Activated T-helper 17 cell treated with anti-CD3 and anti-CD28 coated beads, Interleukin-2, amount 50 U/mL, for 72 hours (primary cell): ENCODE measurements at regions not wholly inside any gene's neighbourhood (a gene's known extent, or its start where the extent isn't known, plus 50 kb on each side); places are given as distances from the start of the nearest gene placed in this dataset.
"Not testable (repeated sequence)": the region's sequence is repeated elsewhere in the genome, so short reads cannot be mapped to it uniquely, and the experiment has no call there.

ENCODE experiments used
- ATAC-seq: fragments of 150-1000 bp; cut with Tn5 transposase; replicated peaks from 2 replicates; pipeline ENCODE4 v1.10.0; 2021; ENCODE audit warnings: mild to moderate bottlenecking, moderate library complexity
- H3K27ac Mint-ChIP-seq: one replicate; pipeline ENCODE4 v1.8.0; 2022; ENCODE audit warnings: mixed read lengths
- H3K27me3 Mint-ChIP-seq: one replicate; pipeline ENCODE4 v1.8.0; 2022; ENCODE audit warnings: mixed read lengths
- H3K36me3 Mint-ChIP-seq: one replicate; pipeline ENCODE4 v1.8.0; 2022; ENCODE audit warnings: low read depth, mild to moderate bottlenecking, mixed read lengths
- H3K4me1 Mint-ChIP-seq: one replicate; pipeline ENCODE4 v1.8.0; 2022; ENCODE audit warnings: mixed read lengths
- H3K4me3 Mint-ChIP-seq: one replicate; pipeline ENCODE4 v1.8.0; 2022; ENCODE audit warnings: mild to moderate bottlenecking, mixed read lengths
- H3K9me3 Mint-ChIP-seq: one replicate; pipeline ENCODE4 v1.8.0; 2022; ENCODE audit warnings: mixed read lengths

DNA sequence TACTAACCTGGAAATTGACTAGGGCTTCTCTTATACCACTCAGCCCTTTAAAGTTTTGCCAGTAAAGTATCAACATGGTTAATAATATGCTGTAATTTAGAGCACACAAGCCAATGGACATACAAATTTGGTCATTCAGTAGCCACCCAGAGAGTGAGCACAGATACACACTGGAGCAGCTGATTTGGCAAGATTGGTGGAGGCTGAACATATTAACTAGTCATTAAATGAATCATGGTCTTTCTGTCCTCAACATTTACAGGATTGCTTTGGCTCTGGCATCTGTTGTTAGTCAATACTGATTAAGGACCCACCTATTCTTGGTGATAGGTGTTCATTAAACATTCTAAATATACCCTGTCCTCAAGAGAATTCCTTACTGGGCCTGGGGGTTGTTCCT, 130.6 kb downstream of the SRGAP2 start:
- not testable (repeated sequence) for H3K27ac Mint-ChIP-seq, H3K27me3 Mint-ChIP-seq, H3K36me3 Mint-ChIP-seq, ATAC-seq, H3K9me3 Mint-ChIP-seq, H3K4me1 Mint-ChIP-seq, H3K4me3 Mint-ChIP-seq

DNA sequence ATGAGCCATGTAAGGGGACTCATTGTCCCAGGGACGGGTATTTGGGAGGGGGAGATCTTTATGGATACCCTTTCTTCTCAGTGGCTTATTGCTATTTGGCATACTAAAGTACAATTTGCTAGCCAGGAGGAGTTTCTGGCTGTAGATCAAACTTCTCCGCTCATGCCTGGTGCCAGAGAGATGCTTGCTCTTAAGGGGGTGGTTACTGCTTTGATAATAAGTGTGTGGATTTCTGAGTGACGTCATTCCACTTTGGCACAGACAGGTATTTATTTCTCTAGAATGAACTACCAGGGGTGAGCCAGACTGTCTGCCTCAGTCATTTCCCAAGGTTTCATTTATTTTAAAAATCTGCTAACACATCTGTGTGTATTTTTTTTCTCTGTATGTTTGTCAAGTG, 131.1 kb downstream of the SRGAP2 start:
- not testable (repeated sequence) for H3K9me3 Mint-ChIP-seq, H3K27ac Mint-ChIP-seq, H3K4me1 Mint-ChIP-seq, H3K36me3 Mint-ChIP-seq, H3K4me3 Mint-ChIP-seq, H3K27me3 Mint-ChIP-seq, ATAC-seq

DNA sequence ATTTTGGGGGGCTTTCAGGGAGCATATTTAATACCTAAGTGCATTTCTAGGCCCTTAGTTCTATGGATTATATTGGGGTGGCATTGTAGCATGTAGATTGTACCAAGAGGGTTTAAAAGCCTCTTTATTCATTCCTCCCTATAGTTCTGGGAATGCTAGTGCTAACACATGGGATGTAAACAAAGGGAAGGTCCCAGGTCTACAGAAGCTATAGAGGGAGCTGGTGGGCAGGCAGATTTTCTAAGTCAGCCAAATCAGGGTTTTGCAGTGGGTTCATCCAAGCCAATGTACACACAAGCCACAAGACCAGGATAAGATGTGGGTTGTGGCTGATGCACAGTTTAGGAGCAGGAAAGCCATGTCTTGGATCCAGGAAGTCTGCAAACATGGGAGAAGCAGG, 131.8 kb downstream of the SRGAP2 start:
- not testable (repeated sequence) for H3K27ac Mint-ChIP-seq, H3K4me3 Mint-ChIP-seq, ATAC-seq, H3K4me1 Mint-ChIP-seq, H3K9me3 Mint-ChIP-seq, H3K27me3 Mint-ChIP-seq, H3K36me3 Mint-ChIP-seq

- not testable (repeated sequence) for H3K4me1 Mint-ChIP-seq, H3K4me3 Mint-ChIP-seq, H3K27me3 Mint-ChIP-seq, H3K27ac Mint-ChIP-seq, H3K9me3 Mint-ChIP-seq, ATAC-seq, H3K36me3 Mint-ChIP-seq
These were observed 132.8 kb downstream of the SRGAP2 start for GRCh38 chr1:206335875-206336846.

DNA sequence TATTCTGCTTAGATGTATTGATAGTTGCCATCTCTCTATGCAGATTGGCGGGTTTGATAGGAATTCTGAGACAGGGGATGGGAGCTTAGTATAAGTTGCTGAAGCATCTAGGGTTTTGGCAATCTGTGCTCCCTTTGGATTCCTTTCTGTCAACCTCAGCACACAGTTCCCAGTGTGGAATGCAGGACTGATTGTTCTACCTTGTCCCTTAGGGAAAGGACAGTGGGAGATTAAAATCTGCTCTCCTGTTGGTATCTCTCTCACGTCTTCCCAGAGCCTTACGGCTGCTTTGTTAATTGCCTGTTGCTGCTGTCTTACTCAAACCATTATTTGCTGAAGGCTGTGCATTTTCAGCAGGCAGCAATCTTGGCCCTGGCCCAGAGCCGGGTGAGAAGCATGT, 133.3 kb upstream of the IKBKE start:
- ATAC-seq, H3K27ac Mint-ChIP-seq, H3K27me3 Mint-ChIP-seq, H3K4me3 Mint-ChIP-seq, H3K36me3 Mint-ChIP-seq, H3K9me3 Mint-ChIP-seq, H3K4me1 Mint-ChIP-seq: not testable (repeated sequence)

GRCh38 chr1:206350493-206351275, 119.6 kb upstream of the IKBKE start:
- not testable (repeated sequence) for H3K27ac Mint-ChIP-seq, H3K4me3 Mint-ChIP-seq, H3K9me3 Mint-ChIP-seq, H3K27me3 Mint-ChIP-seq, H3K4me1 Mint-ChIP-seq, H3K36me3 Mint-ChIP-seq
- peak; percentile 42 for ATAC-seq

DNA sequence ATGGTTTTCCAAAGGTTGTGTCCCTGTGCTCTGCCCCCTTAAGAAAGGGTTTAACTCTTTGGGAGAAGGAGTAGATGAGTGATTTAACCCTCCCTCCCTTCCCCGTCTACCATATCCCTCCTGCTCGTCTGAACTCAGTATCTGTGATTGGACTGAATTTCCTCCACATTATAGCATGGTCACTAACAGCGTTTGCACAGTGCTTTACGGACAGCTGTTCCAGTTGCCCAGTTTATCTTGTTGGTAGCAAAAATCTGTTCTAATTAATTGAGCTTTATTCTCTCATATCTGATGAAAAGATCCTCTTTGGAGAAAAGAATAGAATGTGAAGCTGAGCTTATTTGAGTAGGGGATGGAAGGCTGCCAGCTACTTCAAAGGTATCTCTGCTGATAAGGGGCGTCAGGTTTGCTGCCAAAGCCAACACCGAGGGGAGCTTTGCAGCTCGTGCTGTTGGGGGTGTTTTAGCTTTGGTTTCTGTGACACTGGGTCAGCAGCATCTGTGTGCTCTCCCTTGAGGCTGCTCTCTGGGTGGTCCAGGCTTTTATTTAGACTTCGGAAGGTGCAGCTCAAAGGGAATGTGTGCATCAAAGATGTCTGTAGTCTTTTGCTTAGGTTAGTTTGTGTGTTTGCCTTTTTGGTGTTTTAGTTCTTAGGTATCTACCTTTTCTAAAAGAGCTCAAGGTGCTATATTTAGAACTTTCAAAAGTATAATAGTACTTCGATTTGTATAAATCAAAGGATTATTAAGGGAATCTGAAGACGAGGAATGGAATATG, 118.8 kb upstream of the IKBKE start:
- H3K27me3 Mint-ChIP-seq, H3K4me1 Mint-ChIP-seq, H3K27ac Mint-ChIP-seq, H3K36me3 Mint-ChIP-seq, ATAC-seq, H3K9me3 Mint-ChIP-seq, H3K4me3 Mint-ChIP-seq: not testable (repeated sequence)

DNA sequence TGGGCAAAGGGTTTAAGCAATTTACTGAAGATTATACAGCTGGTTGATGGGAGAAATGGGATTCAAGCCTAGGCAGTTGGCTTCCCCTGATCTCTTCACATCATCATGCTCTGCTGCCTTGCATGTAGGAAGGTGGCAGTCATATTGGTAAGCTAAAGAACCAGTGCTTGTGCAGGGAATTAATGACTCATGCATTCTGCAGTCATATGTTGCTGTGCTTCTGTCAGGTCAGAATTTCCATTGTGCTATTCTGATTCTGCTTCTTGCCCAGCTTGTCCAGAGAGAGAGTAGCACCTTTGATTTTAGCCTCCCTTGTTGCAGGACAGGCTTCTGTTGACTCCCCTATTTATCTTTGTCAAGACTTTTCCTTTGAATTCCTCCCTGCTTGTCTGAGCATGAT, 114.0 kb upstream of the IKBKE start:
- H3K27ac Mint-ChIP-seq = peak overlapping the region; percentile 81
- H3K4me1 Mint-ChIP-seq, H3K36me3 Mint-ChIP-seq, H3K9me3 Mint-ChIP-seq, H3K4me3 Mint-ChIP-seq, H3K27me3 Mint-ChIP-seq: not testable (repeated sequence)
- ATAC-seq = peak; percentile 86

- H3K27me3 Mint-ChIP-seq, H3K4me1 Mint-ChIP-seq, H3K9me3 Mint-ChIP-seq, H3K36me3 Mint-ChIP-seq: not testable (repeated sequence)
- Mint-ChIP-seq H3K27ac (peak overlapping the region; percentile 28), H3K4me3 (peak overlapping the region; percentile 16)
- ATAC-seq = peak; percentile 88
These were observed 112.3 kb upstream of the IKBKE start for GRCh38 chr1:206357962-206358361.

- H3K27me3 Mint-ChIP-seq, H3K9me3 Mint-ChIP-seq, H3K4me3 Mint-ChIP-seq, H3K4me1 Mint-ChIP-seq, H3K36me3 Mint-ChIP-seq, ATAC-seq, H3K27ac Mint-ChIP-seq: not testable (repeated sequence)
These were observed 111.5 kb upstream of the IKBKE start for GRCh38 chr1:206358771-206359170.

- not testable (repeated sequence) for H3K9me3 Mint-ChIP-seq, ATAC-seq, H3K27me3 Mint-ChIP-seq, H3K4me1 Mint-ChIP-seq, H3K27ac Mint-ChIP-seq, H3K36me3 Mint-ChIP-seq, H3K4me3 Mint-ChIP-seq
These were observed 110.9 kb upstream of the IKBKE start for GRCh38 chr1:206359377-206359776.

DNA sequence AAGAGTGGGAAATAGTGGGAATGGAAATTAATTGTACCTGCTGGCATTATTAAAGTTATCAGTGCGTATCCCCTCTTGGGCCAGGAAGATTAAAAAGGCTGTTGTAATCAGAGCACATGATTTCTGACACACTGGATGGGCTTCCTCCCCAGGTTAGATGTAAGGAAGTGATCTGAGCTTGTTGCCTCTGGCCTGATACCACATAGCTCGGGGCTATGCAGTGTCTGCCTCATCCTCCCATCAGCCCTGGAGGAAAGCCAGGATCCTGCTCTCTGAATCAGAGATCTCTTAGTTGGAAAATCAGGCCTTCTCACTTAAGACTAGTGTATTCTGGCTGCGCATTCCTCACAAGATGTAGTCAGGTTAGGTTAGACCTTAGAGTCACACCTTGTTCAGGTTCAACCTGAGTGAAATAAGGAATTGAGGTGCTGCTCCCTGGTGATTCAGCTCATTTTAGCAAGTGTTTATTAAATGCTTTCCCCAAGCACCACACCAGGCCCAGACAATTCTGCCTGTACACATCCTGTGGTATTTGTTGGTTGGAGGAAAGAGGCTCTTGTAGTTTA, 108.2 kb upstream of the IKBKE start:
- not testable (repeated sequence) for H3K4me3 Mint-ChIP-seq, H3K4me1 Mint-ChIP-seq

GRCh38 chr1:206362994-206363393, 107.3 kb upstream of the IKBKE start:
- not testable (repeated sequence) for H3K4me1 Mint-ChIP-seq, H3K4me3 Mint-ChIP-seq, ATAC-seq, H3K27me3 Mint-ChIP-seq, H3K36me3 Mint-ChIP-seq, H3K9me3 Mint-ChIP-seq, H3K27ac Mint-ChIP-seq

More for the DNA sequence above, 108.2 kb upstream of the IKBKE start:
- not testable (repeated sequence) for H3K9me3 Mint-ChIP-seq, ATAC-seq, H3K27ac Mint-ChIP-seq, H3K36me3 Mint-ChIP-seq, H3K27me3 Mint-ChIP-seq

DNA sequence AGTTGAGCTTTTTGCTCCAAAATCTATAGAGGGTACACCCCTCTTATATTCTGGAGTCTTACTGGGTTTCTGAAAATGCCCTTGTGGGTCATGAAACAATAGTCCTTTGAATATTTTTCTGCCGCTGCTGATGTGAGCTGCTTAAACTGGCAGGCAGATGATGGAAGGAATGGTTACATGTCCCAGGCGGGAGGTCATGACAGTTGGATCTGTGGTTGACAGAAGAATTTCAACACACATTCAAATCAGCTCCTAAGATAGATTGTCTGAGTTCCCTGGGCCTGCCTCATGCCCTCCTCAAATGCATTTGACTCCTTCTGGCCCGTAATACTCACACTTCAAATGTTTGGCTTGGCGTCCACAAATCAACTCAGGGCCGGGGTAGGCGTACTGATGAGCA, 105.0 kb upstream of the IKBKE start:
- H3K9me3 Mint-ChIP-seq, H3K4me1 Mint-ChIP-seq, H3K36me3 Mint-ChIP-seq, H3K27me3 Mint-ChIP-seq, H3K27ac Mint-ChIP-seq, H3K4me3 Mint-ChIP-seq, ATAC-seq: not testable (repeated sequence)
